ENCODE measurements at regions not wholly inside any gene's neighbourhood (a gene's known extent, or its start where the extent isn't known, plus 50 kb on each side); places are given as distances from the start of the nearest gene placed in this dataset.

GRCh38 chr5:71986101-71986500, 121.2 kb upstream of the MAP1B start:
- TF ChIP-seq CTCF (IDR thresholded peaks at IDR 0.05; ENCODE audit: insufficient read depth, low read length, poor library complexity, severe bottlenecking): no peak
- TF ChIP-seq EZH2phosphoT487 (conservative IDR thresholded peaks at IDR 0.05; ENCODE audit: low read length): no peak

Data from SU-DHL-6 (cell line).